SH-SY5Y (cell line): ENCODE measurements at regions not wholly inside any gene's neighbourhood (a gene's known extent, or its start where the extent isn't known, plus 50 kb on each side); places are given as distances from the start of the nearest gene placed in this dataset.

Source experiments
- GATA2 ChIP-seq: IDR thresholded peaks from 2 replicates; pipeline ENCODE4 v1.6.1; 2011; ENCODE audit warnings: mild to moderate bottlenecking, low read depth, low read length
- GATA3 ChIP-seq: IDR thresholded peaks from 2 replicates; pipeline ENCODE4 v1.6.1; 2011; ENCODE audit warnings: low read depth, mild to moderate bottlenecking, low read length, moderate library complexity

DNA sequence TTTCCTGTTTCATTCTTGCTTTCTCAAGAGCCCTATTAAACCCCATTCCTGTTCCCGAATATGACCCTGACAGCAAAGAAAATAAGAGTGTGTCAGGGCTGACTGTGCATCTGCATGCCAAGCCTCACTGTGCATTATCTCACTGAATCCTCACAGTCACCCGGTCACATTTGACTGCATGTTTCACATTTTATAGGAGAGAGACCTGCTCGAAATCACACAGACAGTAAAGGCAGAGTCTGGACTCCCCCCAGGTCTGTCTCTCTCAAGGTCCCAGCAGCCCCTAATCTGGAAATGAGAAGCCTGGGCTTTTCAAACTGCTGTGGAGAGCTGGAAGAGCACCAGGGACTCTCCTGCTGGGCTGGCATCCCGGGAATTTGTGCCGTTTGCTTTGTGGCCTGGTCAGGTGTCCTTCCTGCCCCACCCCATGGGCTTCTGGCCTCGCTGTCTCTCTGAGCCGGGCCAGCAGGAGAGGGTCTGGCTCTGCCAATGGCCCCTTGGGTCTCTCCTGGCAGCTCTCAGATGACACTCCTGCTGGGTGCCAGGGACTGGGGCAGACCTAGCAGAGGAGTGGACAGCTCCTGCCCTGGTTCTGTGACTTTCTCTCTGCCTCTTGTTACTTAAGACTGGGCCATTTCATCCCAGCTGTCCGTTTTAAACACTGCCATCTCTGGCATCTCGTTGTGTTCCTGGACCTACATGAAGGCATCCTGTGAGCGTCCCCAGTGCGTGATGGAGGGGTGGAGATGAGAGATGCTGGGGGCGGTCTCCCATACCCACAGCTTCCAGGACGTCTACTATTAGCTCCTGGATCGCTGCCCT lies 173.6 kb downstream of the ARHGAP12 start:
- TF ChIP-seq GATA3 = no peak
- no peak for TF ChIP-seq GATA2

- no peak for TF ChIP-seq GATA3
- TF ChIP-seq GATA2 = no peak
These were observed 174.9 kb downstream of the ARHGAP12 start for GRCh38 chr10:31753681-31754080.

DNA sequence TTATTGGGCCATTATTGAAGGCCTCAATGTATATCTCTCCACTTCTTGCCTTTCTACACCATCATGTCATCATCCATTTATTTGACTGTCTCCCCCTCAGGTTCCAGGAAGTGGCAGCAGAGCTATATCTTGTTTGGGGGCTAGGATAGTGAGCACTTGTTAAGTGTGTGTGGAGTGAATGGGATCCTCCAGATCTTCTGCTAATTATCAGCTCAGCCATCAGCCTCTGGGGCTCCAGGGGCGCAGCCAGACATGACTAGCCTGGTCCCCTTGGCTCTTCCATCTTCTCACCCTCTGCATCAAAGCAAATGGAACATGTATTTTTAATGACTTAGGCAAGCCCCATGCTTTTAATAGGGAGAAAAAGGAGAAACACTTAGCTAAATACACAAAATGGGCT lies 176.5 kb downstream of the ARHGAP12 start:
- no peak for TF ChIP-seq GATA3
- peak; percentile 57; the same call in 1 of the 2 replicates for TF ChIP-seq GATA2

GRCh38 chr10:31751738-31752080 lies 176.9 kb downstream of the ARHGAP12 start:
- no peak for TF ChIP-seq GATA3
- no peak for TF ChIP-seq GATA2

DNA sequence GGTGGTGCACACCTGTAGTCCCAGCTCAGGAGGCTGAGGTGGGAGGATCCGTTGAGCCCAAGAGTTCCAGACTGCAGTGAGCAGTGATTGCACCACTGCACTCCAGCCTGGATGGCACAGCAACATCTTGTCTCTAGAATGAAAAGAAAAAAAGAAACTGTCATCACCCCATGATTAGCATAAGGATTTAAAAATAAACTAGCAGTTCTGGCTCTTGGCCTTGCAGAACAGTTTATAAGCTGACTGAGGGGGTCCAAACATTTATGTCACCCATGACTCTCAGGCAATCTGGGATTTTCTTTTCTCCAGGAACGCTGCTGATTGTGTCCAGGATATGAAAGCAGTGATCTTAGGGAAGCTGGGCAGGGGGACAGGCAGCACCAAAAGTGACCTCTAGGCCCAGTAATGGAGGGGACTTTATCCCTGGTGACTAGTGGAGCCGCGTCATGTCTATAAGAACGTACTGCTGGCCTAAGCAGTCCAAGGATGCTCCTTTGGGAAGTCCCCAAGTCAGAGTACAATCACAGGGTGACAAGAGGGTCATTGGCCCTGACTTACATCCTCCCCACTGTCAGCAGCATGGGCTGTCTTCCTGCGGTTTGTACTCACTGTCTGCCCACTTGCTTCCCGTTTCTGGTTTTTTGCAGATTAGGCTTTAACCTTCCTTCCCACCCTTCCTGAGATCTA lies 177.4 kb downstream of the ARHGAP12 start:
- TF ChIP-seq GATA3 (no peak), GATA2 (no peak)

- TF ChIP-seq GATA3 = no peak
- TF ChIP-seq GATA2 = no peak
These were observed 178.4 kb downstream of the ARHGAP12 start for GRCh38 chr10:31749981-31750840.

- no peak for TF ChIP-seq GATA2
- TF ChIP-seq GATA3 = no peak
These were observed 179.3 kb downstream of the ARHGAP12 start for GRCh38 chr10:31749301-31749700.

- TF ChIP-seq GATA3 (no peak), GATA2 (no peak)
These were observed 182.8 kb downstream of the ARHGAP12 start for GRCh38 chr10:31745612-31746376.

- TF ChIP-seq GATA3 (no peak), GATA2 (no peak)
These were observed 184.6 kb downstream of the ARHGAP12 start for GRCh38 chr10:31744025-31744424.

DNA sequence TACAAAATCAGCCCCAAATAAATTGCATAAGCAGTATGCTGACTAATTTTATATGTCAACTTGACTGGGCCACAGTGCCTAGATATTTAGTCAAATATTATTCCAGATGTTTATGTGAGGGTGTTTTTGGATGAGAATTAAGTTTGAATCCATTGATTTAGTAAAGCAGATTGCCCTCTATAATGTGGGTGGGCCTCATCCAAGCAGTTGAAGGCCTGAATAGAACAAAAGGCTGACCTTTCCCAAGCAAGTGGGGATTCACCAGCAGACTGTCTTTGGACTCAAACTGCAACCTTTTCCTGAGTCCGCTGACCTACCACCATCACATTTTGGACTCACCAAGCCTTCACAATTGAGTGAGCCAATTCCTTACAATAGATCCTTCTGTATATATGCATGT lies 186.4 kb downstream of the ARHGAP12 start:
- TF ChIP-seq GATA3 (no peak), GATA2 (no peak)

- no peak for TF ChIP-seq GATA2
- no peak for TF ChIP-seq GATA3
These were observed 187.2 kb downstream of the ARHGAP12 start for GRCh38 chr10:31741473-31741872.

DNA sequence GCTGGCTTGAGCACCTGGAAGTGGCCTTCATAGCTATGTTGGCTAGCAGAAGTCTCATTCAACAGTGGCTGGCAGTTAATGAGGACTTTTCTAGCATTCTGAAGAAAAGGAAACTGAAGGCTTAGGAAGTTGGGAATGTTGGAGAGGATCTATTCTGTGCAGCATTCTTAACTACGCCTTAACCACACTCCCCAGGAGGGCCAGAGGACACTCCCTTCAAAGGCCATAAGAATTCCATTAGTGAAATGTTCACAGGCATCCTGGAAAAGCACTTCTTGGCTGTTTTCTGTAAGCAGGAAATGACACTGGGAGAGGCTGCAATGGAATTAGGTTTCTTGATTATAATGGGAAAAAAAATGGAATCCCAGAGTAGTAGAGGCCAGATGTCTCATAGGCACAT lies 188.9 kb downstream of the ARHGAP12 start:
- TF ChIP-seq GATA3 (no peak), GATA2 (no peak)

- no peak for TF ChIP-seq GATA2
- TF ChIP-seq GATA3 = no peak
These were observed 189.5 kb downstream of the ARHGAP12 start for GRCh38 chr10:31739146-31739545.
